H4 (cell line): ENCODE measurements at regions not wholly inside any gene's neighbourhood (a gene's known extent, or its start where the extent isn't known, plus 50 kb on each side); places are given as distances from the start of the nearest gene placed in this dataset.

Source experiments
- DNase-seq: peaks from one replicate; pipeline ENCODE4 v3.0.0-alpha.2; 2015; ENCODE audit warnings: low spot score

DNA sequence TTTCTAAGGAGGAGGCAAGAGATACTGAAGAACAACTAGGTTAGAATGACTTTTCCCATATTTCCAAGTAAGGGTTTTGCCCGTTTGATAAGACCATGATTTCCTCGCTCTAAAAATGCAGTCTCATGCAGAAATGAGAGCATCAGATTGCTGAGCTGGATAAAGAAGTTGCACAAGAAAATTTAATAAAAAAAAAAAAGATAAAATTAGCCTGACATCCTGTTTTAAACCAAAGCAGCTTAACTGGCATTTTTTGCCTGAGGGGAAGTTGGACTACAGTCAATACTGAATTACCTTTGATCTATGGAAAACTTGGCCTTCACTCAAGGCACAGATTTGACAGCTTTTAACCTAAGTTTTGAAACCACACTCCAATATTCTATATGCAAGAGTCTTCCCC is 208.4 kb downstream of the GASK1B start:
- no peak for DNase-seq

DNA sequence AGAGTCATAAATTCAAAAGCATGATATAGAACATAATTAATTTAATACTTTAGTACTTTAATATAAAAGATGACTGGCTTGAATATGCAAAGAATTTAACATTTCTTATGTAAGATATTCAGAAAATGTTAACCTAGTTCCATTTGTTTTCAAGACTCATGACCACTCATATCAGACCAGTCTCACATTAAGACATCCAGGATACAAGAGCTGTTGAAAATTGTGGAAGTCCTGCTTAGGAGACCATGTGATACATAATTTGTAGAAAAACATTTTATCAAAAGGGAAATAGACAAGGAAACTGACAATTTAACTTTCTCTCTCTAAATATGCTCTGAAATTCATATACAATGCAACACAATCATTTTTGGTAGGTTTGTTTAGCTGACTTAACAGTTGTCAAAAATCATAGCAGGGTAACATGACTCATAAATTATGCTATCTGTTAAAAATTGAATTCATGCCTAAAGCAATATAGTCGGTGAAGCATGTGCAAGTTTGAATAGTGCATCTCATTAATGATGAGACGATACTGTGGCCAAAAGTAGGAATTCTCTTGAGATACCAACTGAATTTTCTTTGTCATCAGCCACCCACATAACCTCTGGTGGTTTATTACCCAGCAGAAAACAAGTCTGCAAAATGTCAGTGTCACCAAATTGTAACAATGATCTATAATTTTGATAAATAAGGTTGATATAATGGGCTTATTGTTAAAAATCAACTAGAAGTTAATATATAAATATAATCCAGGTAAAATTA is 211.4 kb downstream of the GASK1B start:
- DNase-seq, result no peak

DNA sequence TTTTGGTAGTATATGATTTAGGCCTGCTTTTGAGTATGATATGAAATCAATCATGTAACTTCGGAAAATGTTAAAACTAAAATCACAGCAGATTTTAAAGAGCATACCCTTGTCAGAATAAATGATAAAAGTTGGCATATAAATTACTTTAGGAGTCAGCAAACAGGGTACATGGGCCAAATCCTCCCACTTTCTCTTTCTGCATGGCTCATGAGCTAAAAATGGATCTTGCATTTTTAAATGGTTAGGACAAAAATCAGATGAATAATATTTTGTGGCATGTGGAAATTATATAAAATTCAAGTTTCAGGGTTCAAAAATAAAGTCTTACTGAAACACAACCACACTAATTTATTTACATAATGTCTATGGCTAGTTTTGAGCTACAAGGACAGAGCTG is 214.9 kb downstream of the GASK1B start:
- DNase-seq, result no peak

DNA sequence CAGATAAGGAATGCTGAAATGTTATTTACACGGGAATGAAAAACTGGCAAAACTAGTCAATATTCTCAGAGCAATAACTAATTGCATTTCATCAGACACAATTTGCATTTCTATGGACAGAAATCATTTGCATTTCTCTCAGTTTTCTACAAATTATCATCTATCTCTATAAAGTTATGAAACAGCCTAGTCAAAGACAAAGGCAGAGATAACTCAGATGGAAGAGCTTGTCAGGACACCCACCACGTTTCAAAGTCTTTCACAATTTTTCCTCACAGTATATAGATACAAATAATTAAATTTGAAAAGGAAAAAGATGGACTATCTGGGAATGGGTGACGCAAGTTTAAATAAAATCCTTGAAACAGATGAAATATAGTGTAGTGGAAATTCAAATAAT is 230.8 kb downstream of the GASK1B start:
- no peak for DNase-seq

DNA sequence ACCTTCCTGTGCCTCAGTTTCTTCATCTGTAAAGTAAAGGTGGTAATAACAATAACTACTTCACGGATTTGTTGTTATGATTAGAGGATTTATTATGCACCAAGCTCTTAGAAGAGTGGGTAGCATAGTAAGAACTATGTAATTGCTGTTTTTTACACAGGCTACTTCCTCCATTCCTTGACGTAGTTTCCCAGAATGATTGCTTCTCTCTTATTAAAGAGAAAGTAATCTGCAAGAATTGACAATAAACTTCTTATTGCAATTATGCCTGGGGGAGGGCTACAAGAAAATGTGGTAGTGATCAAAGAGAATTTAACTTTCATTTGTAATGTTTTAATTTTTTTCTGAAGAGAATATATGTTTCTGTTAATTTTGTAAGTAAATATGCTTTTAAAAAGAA is 238.7 kb downstream of the GASK1B start:
- no peak for DNase-seq

DNA sequence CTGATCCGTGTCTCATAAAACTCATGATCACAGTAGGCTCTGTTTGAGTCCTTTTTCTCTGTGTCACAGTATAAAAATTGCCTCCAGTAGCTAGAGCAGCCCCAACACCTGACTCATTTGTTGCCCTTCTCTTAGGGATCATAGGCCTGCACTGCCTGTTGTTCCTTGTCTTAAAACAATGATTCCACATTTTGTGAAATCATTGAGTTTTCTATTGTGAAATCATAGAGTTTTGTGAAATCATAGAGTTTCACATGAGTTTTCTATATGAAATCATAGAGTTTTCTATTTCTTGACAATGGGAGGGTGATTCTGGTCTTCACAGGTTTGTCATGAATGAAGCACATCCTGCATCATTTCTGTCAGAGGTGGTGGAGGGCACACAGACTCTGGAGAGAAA is 239.9 kb downstream of the GASK1B start:
- DNase-seq, result no peak

GRCh38 chr4:157929486-157929885 is 243.3 kb downstream of the GASK1B start:
- no peak for DNase-seq

- DNase-seq, result no peak
Measured at GRCh38 chr4:157918036-157918832, 254.6 kb downstream of the GASK1B start.

DNA sequence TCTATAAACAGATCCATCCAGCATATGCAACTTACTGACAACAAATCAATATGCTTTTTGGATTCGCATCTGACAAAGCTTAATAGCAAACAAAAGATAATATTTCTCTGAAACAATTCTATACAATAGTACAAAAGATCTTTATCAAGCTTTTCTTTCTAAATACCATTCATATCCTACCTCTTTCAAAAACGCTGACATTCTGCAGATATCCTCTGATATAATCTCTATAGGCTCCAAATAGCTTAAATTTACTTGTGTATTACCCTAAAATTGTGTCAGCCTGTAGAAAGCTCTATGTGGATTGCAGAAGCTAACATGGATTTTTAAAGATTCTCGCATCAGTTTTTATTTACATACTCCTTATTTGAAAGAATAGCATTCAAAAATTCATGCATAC is 260.6 kb downstream of the GASK1B start:
- no peak for DNase-seq

- no peak for DNase-seq
Measured at GRCh38 chr4:157911662-157912061, 261.2 kb downstream of the GASK1B start.

- no peak for DNase-seq
Measured at GRCh38 chr4:157908691-157909090, 264.1 kb downstream of the GASK1B start.

DNA sequence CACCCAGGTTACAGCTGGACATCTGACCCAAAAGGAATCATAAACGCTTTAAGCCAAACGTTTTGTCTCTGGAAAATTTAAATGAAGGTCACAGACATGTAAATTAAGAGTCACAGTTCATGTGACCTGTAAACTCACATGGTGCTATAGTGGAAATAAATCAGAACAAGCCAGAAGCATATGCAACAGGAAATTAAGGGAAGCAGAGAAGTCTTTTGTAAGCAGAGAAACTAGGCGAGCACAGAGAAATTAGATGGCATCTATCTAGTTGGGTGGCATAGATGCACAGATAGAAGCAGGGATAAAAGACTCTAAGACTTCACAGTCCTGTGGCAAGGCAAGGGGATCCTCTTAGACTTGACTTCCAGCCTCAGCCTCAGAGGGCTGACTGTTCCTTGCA is 264.8 kb downstream of the GASK1B start:
- no peak for DNase-seq

DNA sequence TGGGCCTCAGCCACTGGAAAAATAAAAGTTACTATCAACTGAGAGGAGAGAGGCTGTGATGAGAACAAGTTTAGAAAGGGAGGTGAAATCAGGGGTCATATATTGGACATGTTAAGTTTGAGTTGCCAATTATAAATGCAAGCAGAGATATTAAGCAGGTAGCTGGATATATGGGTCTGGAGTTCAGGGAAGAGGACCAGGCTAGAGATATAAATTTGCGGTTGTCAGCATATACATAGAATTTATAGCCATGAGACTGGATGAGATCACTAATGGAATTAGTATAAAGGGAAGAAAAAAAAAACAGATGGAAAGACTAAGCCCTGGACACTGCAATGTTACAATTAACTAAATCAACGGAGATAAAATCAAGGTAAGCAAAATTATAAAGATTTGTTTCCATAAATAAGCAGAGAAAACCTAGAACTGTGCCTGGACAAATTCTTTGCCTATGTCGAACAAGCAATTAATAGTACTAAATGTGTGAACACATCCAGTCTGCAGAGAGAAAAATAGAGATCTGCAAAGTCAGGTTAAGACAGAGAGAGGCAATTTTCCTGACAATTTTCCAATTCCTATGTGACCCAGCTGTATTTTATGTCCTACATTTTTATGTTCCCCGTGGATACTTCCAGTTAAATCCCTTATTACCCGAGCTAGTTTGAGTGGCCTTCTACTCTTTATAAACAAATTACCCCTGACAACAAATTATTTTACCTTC is 265.4 kb downstream of the GASK1B start:
- DNase-seq, result no peak

GRCh38 chr4:157898836-157899605 is 273.8 kb downstream of the GASK1B start:
- peak; percentile 8 for DNase-seq

DNA sequence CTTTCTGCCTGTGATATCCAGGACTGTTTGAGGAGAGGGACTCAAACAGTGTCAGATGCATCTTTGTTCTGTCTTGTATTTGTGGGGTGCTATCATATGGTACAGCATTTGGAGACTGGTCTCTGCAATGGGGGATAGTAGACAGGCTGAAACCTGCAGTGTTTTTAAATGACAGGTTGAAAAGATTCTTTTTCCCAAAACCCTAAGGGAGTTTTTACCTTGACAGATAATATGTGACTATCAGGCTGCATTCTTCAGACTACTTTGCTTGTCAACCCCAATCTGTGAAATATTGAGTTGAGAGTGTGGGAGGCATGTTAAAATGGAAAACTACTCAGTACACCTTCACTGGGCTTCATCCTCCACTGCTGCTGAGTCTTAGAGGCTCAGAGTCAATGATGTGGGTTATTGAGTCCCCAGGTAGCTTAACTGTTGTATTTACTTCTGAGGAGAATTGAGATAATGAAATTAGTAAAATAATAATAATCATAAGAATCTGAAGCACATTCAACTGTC is 274.9 kb downstream of the GASK1B start:
- DNase-seq, result no peak

- no peak for DNase-seq
Measured at GRCh38 chr4:157896726-157897125, 276.1 kb downstream of the GASK1B start.

- no peak for DNase-seq
Measured at GRCh38 chr4:157895205-157895604, 277.6 kb downstream of the GASK1B start.

- DNase-seq, result no peak
Measured at GRCh38 chr4:157889788-157890187, 283.0 kb downstream of the GASK1B start.

DNA sequence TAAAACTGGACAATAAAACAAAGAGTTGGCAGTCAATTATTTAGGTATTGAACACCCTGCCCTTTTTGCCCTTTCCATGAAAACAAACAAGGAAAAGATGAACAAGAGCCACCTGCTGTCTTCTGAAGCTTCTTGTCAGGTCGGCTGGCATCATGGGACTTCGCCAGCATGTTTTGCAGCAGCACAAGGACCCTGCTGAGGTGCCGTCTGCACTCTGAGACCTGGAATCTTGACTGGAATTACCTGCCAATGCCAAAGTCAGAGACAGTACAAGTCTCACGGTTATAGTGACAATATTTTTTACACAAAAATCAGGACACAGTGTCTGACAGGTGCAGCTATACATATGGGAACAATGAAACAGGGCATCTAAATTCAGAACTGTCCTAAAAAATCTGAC is 284.5 kb downstream of the GASK1B start:
- DNase-seq, result no peak

DNA sequence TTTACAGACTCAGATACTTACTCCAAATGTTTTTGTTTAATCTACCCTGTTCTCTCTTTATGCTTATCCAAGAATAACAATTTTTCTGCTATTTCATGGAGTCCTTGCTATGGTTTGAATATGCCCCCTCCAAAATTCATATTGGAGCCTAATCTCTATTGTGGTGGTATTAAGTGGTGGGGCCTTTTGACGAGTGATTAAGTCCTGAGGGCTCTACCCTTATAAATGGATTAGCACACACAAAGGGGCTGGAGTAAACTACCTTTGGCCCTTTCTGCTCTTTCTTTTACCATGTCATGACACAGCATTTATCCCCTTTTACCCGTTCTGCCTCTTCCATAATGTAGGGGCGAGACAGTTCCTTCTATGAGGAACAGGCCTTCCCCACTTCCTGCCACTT is 285.5 kb downstream of the GASK1B start:
- DNase-seq, result no peak

GRCh38 chr4:157886645-157887044 is 286.2 kb downstream of the GASK1B start:
- no peak for DNase-seq

DNA sequence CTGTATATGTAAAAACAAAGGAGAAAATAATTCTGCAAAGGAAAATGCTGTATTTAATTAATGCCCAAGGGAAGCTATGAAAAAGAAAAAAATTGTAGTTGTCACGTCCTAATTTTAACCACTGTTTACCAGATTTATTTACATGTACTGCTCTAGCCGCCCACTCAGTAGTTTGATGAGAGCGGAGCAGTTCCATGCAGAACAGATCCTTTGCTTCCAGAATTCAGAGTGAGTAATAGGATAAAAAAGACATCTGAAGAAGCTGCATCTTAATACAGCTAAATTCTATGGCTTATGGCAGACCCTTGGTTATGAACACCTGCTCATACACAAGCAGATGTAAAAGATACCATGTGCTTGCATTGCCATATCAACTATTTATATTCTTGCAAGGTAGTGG is 287.0 kb downstream of the GASK1B start:
- no peak for DNase-seq
